WI38 (cell line): ENCODE measurements at regions not wholly inside any gene's neighbourhood (a gene's known extent, or its start where the extent isn't known, plus 50 kb on each side); places are given as distances from the start of the nearest gene placed in this dataset.
A peak's percentile ranks its signal among the peaks of the same experiment; 100 is the strongest.

Experiments used
- H3K4me3 ChIP-seq: 2 replicates; pipeline ENCODE4 v1.5.1; 2011; ENCODE audit warnings: low read depth, mild to moderate bottlenecking, control low read depth, low read length
- CTCF ChIP-seq: IDR thresholded peaks from 2 replicates; pipeline ENCODE4 v1.5.1; 2012; ENCODE audit warnings: low read depth, mild to moderate bottlenecking, control low read depth, low read length

- no peak overlapping the region for H3K4me3 ChIP-seq
- TF ChIP-seq CTCF: no peak
Measured at GRCh38 chr5:109485030-109485429, 75.3 kb upstream of the PJA2 start.

- H3K4me3 ChIP-seq: no peak overlapping the region
- no peak for TF ChIP-seq CTCF
Measured at GRCh38 chr5:109484597-109484996, 74.8 kb upstream of the PJA2 start.

GRCh38 chr5:109483395-109483971 lies 73.7 kb upstream of the PJA2 start:
- TF ChIP-seq CTCF: no peak
- no peak overlapping the region for H3K4me3 ChIP-seq

- no peak overlapping the region for H3K4me3 ChIP-seq
- TF ChIP-seq CTCF: no peak
Measured at GRCh38 chr5:109482748-109483147, 73.0 kb upstream of the PJA2 start.

- H3K4me3 ChIP-seq: no peak overlapping the region
- peak; percentile 10; the same call in 1 of the 2 replicates for TF ChIP-seq CTCF
Measured at GRCh38 chr5:109479260-109479860, 69.6 kb upstream of the PJA2 start.

GRCh38 chr5:109478830-109479229 lies 69.1 kb upstream of the PJA2 start:
- H3K4me3 ChIP-seq: no peak overlapping the region
- no peak for TF ChIP-seq CTCF

- H3K4me3 ChIP-seq: no peak overlapping the region
- no peak for TF ChIP-seq CTCF
Measured at GRCh38 chr5:109476292-109476691, 66.5 kb upstream of the PJA2 start.
